GM18868 (cell line): ENCODE measurements at regions not wholly inside any gene's neighbourhood (a gene's known extent, or its start where the extent isn't known, plus 50 kb on each side); places are given as distances from the start of the nearest gene placed in this dataset.

Experiments
- ATAC-seq: cut with Tn5 transposase; IDR thresholded peaks from one replicate; pipeline ENCODE4 v1.9.1; 2021; ENCODE audit warnings: mild to moderate bottlenecking, moderate library complexity; ENCODE audit not compliant: unreplicated experiment

GRCh38 chr18:27838225-27838624 is 338.7 kb downstream of the CDH2 start:
- no peak for ATAC-seq

- ATAC-seq: no peak
These were observed 350.8 kb downstream of the CDH2 start for GRCh38 chr18:27826101-27826500.

- ATAC-seq: no peak
These were observed 351.2 kb downstream of the CDH2 start for GRCh38 chr18:27825689-27826088.

- no peak for ATAC-seq
These were observed 351.9 kb downstream of the CDH2 start for GRCh38 chr18:27824841-27825681.

GRCh38 chr18:27824275-27824674 is 352.7 kb downstream of the CDH2 start:
- ATAC-seq: no peak

- ATAC-seq: no peak
These were observed 353.9 kb downstream of the CDH2 start for GRCh38 chr18:27823053-27823452.

GRCh38 chr18:27808683-27809082 is 368.2 kb downstream of the CDH2 start:
- no peak for ATAC-seq

GRCh38 chr18:27803957-27804356 is 373.0 kb downstream of the CDH2 start:
- ATAC-seq: no peak

GRCh38 chr18:27797484-27797883 is 379.4 kb downstream of the CDH2 start:
- ATAC-seq: peak; percentile 63

GRCh38 chr18:27794181-27794926 is 382.6 kb downstream of the CDH2 start:
- no peak for ATAC-seq

- ATAC-seq: no peak
These were observed 383.7 kb downstream of the CDH2 start for GRCh38 chr18:27793013-27793785.

- no peak for ATAC-seq
These were observed 387.5 kb downstream of the CDH2 start for GRCh38 chr18:27789406-27789805.

- no peak for ATAC-seq
These were observed 389.4 kb downstream of the CDH2 start for GRCh38 chr18:27787547-27787946.

GRCh38 chr18:27785815-27786471 is 391.0 kb downstream of the CDH2 start:
- no peak for ATAC-seq

GRCh38 chr18:27780061-27780745 is 396.7 kb downstream of the CDH2 start:
- ATAC-seq: no peak

GRCh38 chr18:27778925-27779324 is 398.0 kb downstream of the CDH2 start:
- ATAC-seq: no peak

GRCh38 chr18:27778441-27778840 is 398.5 kb downstream of the CDH2 start:
- ATAC-seq: no peak

GRCh38 chr18:27772081-27772480 is 404.8 kb downstream of the CDH2 start:
- no peak for ATAC-seq

GRCh38 chr18:27771571-27771970 is 405.4 kb downstream of the CDH2 start:
- no peak for ATAC-seq

- no peak for ATAC-seq
These were observed 407.8 kb downstream of the CDH2 start for GRCh38 chr18:27769152-27769551.
